ENCODE measurements at regions not wholly inside any gene's neighbourhood (a gene's known extent, or its start where the extent isn't known, plus 50 kb on each side); places are given as distances from the start of the nearest gene placed in this dataset.

DNA sequence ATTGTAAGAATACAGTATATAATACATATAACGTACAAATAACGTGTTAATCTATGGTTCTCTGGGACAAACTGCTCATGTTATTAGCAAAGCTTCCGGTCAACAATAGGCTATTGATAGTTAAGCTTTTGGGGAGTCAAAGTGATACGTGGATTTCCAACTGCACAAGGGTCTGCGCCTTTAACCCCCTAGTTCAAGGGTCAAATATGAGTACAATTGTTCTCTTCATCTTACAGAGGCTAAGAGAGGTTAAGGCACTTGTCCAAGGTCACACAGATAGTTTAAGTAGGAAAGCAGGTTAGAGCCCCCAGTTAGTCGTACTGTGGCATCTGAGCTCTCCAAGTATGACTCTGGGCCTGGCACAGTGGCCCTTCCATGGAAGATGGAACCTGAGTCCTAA, 204.3 kb upstream of the KRR1 start:
- TF ChIP-seq, protein P1, sequence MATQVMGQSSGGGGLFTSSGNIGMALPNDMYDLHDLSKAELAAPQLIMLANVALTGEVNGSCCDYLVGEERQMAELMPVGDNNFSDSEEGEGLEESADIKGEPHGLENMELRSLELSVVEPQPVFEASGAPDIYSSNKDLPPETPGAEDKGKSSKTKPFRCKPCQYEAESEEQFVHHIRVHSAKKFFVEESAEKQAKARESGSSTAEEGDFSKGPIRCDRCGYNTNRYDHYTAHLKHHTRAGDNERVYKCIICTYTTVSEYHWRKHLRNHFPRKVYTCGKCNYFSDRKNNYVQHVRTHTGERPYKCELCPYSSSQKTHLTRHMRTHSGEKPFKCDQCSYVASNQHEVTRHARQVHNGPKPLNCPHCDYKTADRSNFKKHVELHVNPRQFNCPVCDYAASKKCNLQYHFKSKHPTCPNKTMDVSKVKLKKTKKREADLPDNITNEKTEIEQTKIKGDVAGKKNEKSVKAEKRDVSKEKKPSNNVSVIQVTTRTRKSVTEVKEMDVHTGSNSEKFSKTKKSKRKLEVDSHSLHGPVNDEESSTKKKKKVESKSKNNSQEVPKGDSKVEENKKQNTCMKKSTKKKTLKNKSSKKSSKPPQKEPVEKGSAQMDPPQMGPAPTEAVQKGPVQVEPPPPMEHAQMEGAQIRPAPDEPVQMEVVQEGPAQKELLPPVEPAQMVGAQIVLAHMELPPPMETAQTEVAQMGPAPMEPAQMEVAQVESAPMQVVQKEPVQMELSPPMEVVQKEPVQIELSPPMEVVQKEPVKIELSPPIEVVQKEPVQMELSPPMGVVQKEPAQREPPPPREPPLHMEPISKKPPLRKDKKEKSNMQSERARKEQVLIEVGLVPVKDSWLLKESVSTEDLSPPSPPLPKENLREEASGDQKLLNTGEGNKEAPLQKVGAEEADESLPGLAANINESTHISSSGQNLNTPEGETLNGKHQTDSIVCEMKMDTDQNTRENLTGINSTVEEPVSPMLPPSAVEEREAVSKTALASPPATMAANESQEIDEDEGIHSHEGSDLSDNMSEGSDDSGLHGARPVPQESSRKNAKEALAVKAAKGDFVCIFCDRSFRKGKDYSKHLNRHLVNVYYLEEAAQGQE (IDR thresholded peaks at IDR 0.05), result no peak
- TF ChIP-seq, protein P2, sequence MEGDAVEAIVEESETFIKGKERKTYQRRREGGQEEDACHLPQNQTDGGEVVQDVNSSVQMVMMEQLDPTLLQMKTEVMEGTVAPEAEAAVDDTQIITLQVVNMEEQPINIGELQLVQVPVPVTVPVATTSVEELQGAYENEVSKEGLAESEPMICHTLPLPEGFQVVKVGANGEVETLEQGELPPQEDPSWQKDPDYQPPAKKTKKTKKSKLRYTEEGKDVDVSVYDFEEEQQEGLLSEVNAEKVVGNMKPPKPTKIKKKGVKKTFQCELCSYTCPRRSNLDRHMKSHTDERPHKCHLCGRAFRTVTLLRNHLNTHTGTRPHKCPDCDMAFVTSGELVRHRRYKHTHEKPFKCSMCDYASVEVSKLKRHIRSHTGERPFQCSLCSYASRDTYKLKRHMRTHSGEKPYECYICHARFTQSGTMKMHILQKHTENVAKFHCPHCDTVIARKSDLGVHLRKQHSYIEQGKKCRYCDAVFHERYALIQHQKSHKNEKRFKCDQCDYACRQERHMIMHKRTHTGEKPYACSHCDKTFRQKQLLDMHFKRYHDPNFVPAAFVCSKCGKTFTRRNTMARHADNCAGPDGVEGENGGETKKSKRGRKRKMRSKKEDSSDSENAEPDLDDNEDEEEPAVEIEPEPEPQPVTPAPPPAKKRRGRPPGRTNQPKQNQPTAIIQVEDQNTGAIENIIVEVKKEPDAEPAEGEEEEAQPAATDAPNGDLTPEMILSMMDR (IDR thresholded peaks at IDR 0.05; ENCODE audit: low read depth, low read length, missing input control), result no peak
- TF ChIP-seq JUND (IDR thresholded peaks at IDR 0.05) (no peak), YY1 (IDR thresholded peaks at IDR 0.05) (no peak), RAD21 (IDR thresholded peaks at IDR 0.05) (no peak), GABPA (IDR thresholded peaks at IDR 0.05 in 1 of 2, conservative IDR thresholded peaks at IDR 0.05 in 1 of 2) (no peak), RXRA (IDR thresholded peaks at IDR 0.05) (no peak), SP1 (IDR thresholded peaks at IDR 0.05) (no peak), EGR1 (IDR thresholded peaks at IDR 0.05; ENCODE audit: low read depth in 2 of 2) (no peak)
- TF ChIP-seq, protein P3, sequence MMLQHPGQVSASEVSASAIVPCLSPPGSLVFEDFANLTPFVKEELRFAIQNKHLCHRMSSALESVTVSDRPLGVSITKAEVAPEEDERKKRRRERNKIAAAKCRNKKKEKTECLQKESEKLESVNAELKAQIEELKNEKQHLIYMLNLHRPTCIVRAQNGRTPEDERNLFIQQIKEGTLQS (IDR thresholded peaks at IDR 0.05), result no peak

Measured in liver (tissue), 3 donors.